Neural cell (in vitro differentiated cells): ENCODE measurements at regions not wholly inside any gene's neighbourhood (a gene's known extent, or its start where the extent isn't known, plus 50 kb on each side); places are given as distances from the start of the nearest gene placed in this dataset.

Experiments
- H2AFZ ChIP-seq: fragments of 200-600, 300-800 bp; sonication (generic), shearing (Covaris generic); 2 replicates; pipeline ENCODE4 v1.6.0; 2014; ENCODE audit warnings: low read depth, mild to moderate bottlenecking, antibody characterized with exemption, low read length, moderate library complexity
- H3F3A ChIP-seq: fragments of 200-600 bp; shearing (Covaris generic); 2 replicates; pipeline ENCODE4 v1.6.1; 2016; ENCODE audit warnings: mild to moderate bottlenecking, moderate library complexity, mixed read lengths, antibody characterized with exemption, low read length; ENCODE audit not compliant: insufficient read depth, poor library complexity, severe bottlenecking
- H3K27ac ChIP-seq: fragments of 200-600, 300-800 bp; sonication (generic), shearing (Covaris generic); 2 replicates; pipeline ENCODE4 v1.5.1; 2014; ENCODE audit warnings: mild to moderate bottlenecking, low read length, moderate library complexity
- H3K27me3 ChIP-seq: fragments of 300-800, 200-600 bp; sonication (generic), shearing (Covaris generic); 2 replicates; pipeline ENCODE4 v1.6.0; 2014; ENCODE audit warnings: mild to moderate bottlenecking, low read depth, low read length, moderate library complexity; ENCODE audit not compliant: insufficient read depth
- H3K36me3 ChIP-seq: fragments of 300-800, 200-600 bp; sonication (generic), shearing (Covaris generic); 2 replicates; pipeline ENCODE4 v1.5.1; 2014; ENCODE audit warnings: mild to moderate bottlenecking, antibody characterized with exemption, low read length, moderate library complexity; ENCODE audit not compliant: insufficient read depth
- H3K4me2 ChIP-seq: fragments of 300-800, 200-600 bp; sonication (generic), shearing (Covaris generic); 2 replicates; pipeline ENCODE4 v1.6.0; 2014; ENCODE audit warnings: mild to moderate bottlenecking, low read length
- H3K4me3 ChIP-seq: fragments of 300-800, 200-600 bp; sonication (generic), shearing (Covaris generic); 2 replicates; pipeline ENCODE4 v1.5.1; 2014; ENCODE audit warnings: mild to moderate bottlenecking, low read length, moderate library complexity
- H3K79me2 ChIP-seq: fragments of 200-600 bp; shearing (Covaris generic); replicated peaks from 2 replicates; pipeline ENCODE4 v1.6.0; 2014; ENCODE audit warnings: mild to moderate bottlenecking, low read length, moderate library complexity; ENCODE audit not compliant: insufficient read depth
- H3K9ac ChIP-seq: fragments of 300-800, 200-600 bp; sonication (generic), shearing (Covaris generic); 2 replicates; pipeline ENCODE4 v1.6.1; 2016; ENCODE audit warnings: mild to moderate bottlenecking, low read length, mixed read lengths
- H3K9me2 ChIP-seq: fragments of 200-600 bp; shearing (Covaris generic); 2 replicates; pipeline ENCODE4 v1.6.1; 2016; ENCODE audit warnings: mild to moderate bottlenecking, low read length, mixed read lengths; ENCODE audit not compliant: insufficient read depth
- H3K9me3 ChIP-seq: fragments of 200-600, 300-800 bp; sonication (generic), shearing (Covaris generic); 2 replicates; pipeline ENCODE4 v1.6.1; 2016; ENCODE audit warnings: mild to moderate bottlenecking, mixed run types, low read length, moderate library complexity, mixed read lengths
- H4K20me1 ChIP-seq: fragments of 200-600 bp; shearing (Covaris generic); 2 replicates; pipeline ENCODE4 v1.6.1; 2016; ENCODE audit warnings: mild to moderate bottlenecking, mixed run types; ENCODE audit not compliant: insufficient read depth
- CTCF ChIP-seq: fragments of 450-650 bp; IDR thresholded peaks from 2 replicates; pipeline ENCODE4 v1.5.1; 2014; ENCODE audit warnings: antibody characterized with exemption, mild to moderate bottlenecking, moderate library complexity; ENCODE audit not compliant: poor library complexity, severe bottlenecking
- EP300 ChIP-seq: fragments of 450-650 bp; conservative IDR thresholded peaks from 2 replicates; pipeline ENCODE4 v1.6.1; 2014; ENCODE audit warnings: antibody characterized with exemption, mild to moderate bottlenecking, moderate library complexity; ENCODE audit not compliant: poor library complexity, severe bottlenecking
- EZH2 ChIP-seq: fragments of 200-600, 300-800 bp; shearing (Covaris generic), sonication (generic); IDR thresholded peaks from 2 replicates; pipeline ENCODE4 v1.6.1; 2014; ENCODE audit warnings: antibody characterized with exemption, low read length, borderline replicate concordance, mild to moderate bottlenecking; ENCODE audit not compliant: insufficient read depth, poor library complexity, severe bottlenecking
- MXI1 ChIP-seq: fragments of 450-650 bp; conservative IDR thresholded peaks from 2 replicates; pipeline ENCODE4 v1.6.1; 2014; ENCODE audit warnings: antibody characterized with exemption, mild to moderate bottlenecking; ENCODE audit not compliant: poor library complexity, severe bottlenecking
- POLR2AphosphoS5 ChIP-seq: IDR thresholded peaks from 2 replicates; pipeline ENCODE4 v1.6.1; 2012
- RAD21 ChIP-seq: fragments of 450-650 bp; conservative IDR thresholded peaks from 2 replicates; pipeline ENCODE4 v1.6.1; 2014; ENCODE audit warnings: antibody characterized with exemption, mild to moderate bottlenecking, moderate library complexity
- SMC3 ChIP-seq: fragments of 450-650 bp; conservative IDR thresholded peaks from 2 replicates; pipeline ENCODE4 v1.6.1; 2014; ENCODE audit warnings: antibody characterized with exemption, mild to moderate bottlenecking, moderate library complexity; ENCODE audit not compliant: poor library complexity
- TAF1 ChIP-seq: IDR thresholded peaks from 2 replicates; pipeline ENCODE4 v1.6.1; 2012; ENCODE audit warnings: low read depth
- TF ChIP-seq, protein P1 (sequence below): IDR thresholded peaks from 2 replicates; pipeline ENCODE4 v1.6.1; 2012; ENCODE audit warnings: borderline replicate concordance

- H3K27me3 ChIP-seq, result no peaks in the 10 kb centered on the region
- H4K20me1 ChIP-seq, result no peaks in the 10 kb centered on the region
- no peaks in the 10 kb centered on the region for H3K9me2 ChIP-seq
- H3K9ac ChIP-seq, result no peak overlapping the region
- TF ChIP-seq RAD21, result no peak
- no peak for TF ChIP-seq POLR2AphosphoS5
- no peak for TF ChIP-seq TAF1
- no peak for TF ChIP-seq CTCF
- TF ChIP-seq EZH2, result no peak
- TF ChIP-seq MXI1, result no peak
- TF ChIP-seq, protein P1, sequence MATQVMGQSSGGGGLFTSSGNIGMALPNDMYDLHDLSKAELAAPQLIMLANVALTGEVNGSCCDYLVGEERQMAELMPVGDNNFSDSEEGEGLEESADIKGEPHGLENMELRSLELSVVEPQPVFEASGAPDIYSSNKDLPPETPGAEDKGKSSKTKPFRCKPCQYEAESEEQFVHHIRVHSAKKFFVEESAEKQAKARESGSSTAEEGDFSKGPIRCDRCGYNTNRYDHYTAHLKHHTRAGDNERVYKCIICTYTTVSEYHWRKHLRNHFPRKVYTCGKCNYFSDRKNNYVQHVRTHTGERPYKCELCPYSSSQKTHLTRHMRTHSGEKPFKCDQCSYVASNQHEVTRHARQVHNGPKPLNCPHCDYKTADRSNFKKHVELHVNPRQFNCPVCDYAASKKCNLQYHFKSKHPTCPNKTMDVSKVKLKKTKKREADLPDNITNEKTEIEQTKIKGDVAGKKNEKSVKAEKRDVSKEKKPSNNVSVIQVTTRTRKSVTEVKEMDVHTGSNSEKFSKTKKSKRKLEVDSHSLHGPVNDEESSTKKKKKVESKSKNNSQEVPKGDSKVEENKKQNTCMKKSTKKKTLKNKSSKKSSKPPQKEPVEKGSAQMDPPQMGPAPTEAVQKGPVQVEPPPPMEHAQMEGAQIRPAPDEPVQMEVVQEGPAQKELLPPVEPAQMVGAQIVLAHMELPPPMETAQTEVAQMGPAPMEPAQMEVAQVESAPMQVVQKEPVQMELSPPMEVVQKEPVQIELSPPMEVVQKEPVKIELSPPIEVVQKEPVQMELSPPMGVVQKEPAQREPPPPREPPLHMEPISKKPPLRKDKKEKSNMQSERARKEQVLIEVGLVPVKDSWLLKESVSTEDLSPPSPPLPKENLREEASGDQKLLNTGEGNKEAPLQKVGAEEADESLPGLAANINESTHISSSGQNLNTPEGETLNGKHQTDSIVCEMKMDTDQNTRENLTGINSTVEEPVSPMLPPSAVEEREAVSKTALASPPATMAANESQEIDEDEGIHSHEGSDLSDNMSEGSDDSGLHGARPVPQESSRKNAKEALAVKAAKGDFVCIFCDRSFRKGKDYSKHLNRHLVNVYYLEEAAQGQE, result no peak
- TF ChIP-seq EP300, result no peak
- TF ChIP-seq SMC3, result no peak
- no peak overlapping the region for H3K4me2 ChIP-seq
- H3F3A ChIP-seq, result no peaks in the 10 kb centered on the region
- no peaks in the 10 kb centered on the region for H3K79me2 ChIP-seq
- H2AFZ ChIP-seq, result no peak overlapping the region
- H3K36me3 ChIP-seq, result no peaks in the 10 kb centered on the region
- no peaks in the 10 kb centered on the region for H3K9me3 ChIP-seq
- no peak overlapping the region for H3K4me3 ChIP-seq
- no peak overlapping the region for H3K27ac ChIP-seq
Observed at GRCh38 chr2:40803900-40804299, 352.0 kb upstream of the SLC8A1 start.

GRCh38 chr2:40809156-40809555, 357.3 kb upstream of the SLC8A1 start:
- TF ChIP-seq, protein P1, result no peak
- TF ChIP-seq TAF1 (no peak), POLR2AphosphoS5 (no peak), RAD21 (no peak), EP300 (no peak), EZH2 (no peak), CTCF (no peak), SMC3 (no peak), MXI1 (no peak)
- H3K9me3 ChIP-seq, result no peaks in the 10 kb centered on the region
- H3F3A ChIP-seq, result no peaks in the 10 kb centered on the region
- H4K20me1 ChIP-seq, result no peaks in the 10 kb centered on the region
- no peak overlapping the region for H3K4me3 ChIP-seq
- no peak overlapping the region for H3K4me2 ChIP-seq
- no peak overlapping the region for H3K9ac ChIP-seq
- no peaks in the 10 kb centered on the region for H3K36me3 ChIP-seq
- no peaks in the 10 kb centered on the region for H3K9me2 ChIP-seq
- no peaks in the 10 kb centered on the region for H3K79me2 ChIP-seq
- no peak overlapping the region for H2AFZ ChIP-seq
- no peaks in the 10 kb centered on the region for H3K27me3 ChIP-seq
- no peak overlapping the region for H3K27ac ChIP-seq
